Smooth muscle cell (in vitro differentiated cells): ENCODE measurements at regions not wholly inside any gene's neighbourhood (a gene's known extent, or its start where the extent isn't known, plus 50 kb on each side); places are given as distances from the start of the nearest gene placed in this dataset.

Experiments
- DNase-seq: peaks from one replicate; lab custom pipeline; 2025; ENCODE audit not compliant: unreplicated experiment; lab: John Stamatoyannopoulos, UW
- H2AFZ ChIP-seq: fragments of 200-600 bp; sonication (generic); 2 replicates; pipeline ENCODE4 v1.6.0; 2016; ENCODE audit warnings: antibody characterized with exemption, low read depth, mild to moderate bottlenecking
- H3F3A ChIP-seq: fragments of 200-600 bp; sonication (generic); 2 replicates; pipeline ENCODE4 v1.6.0; 2017; ENCODE audit warnings: antibody characterized with exemption, low read depth
- H3K27ac ChIP-seq: fragments of 200-600 bp; sonication (generic); 2 replicates; pipeline ENCODE4 v1.5.1; 2016; ENCODE audit warnings: low read depth, mild to moderate bottlenecking
- H3K27me3 ChIP-seq: fragments of 200-600 bp; sonication (generic); 2 replicates; pipeline ENCODE4 v1.6.1; 2016; ENCODE audit warnings: low read depth, mild to moderate bottlenecking
- H3K36me3 ChIP-seq: fragments of 200-600 bp; sonication (generic); 2 replicates; pipeline ENCODE4 v1.5.1; 2016; ENCODE audit warnings: low read depth
- H3K4me1 ChIP-seq: fragments of 200-600 bp; sonication (generic); 2 replicates; pipeline ENCODE4 v1.5.1; 2016; ENCODE audit warnings: low read depth
- H3K4me2 ChIP-seq: fragments of 200-600 bp; sonication (generic); 2 replicates; pipeline ENCODE4 v1.6.0; 2016; ENCODE audit warnings: mild to moderate bottlenecking
- H3K4me3 ChIP-seq: fragments of 200-600 bp; sonication (generic); 2 replicates; pipeline ENCODE4 v1.5.1; 2016; ENCODE audit warnings: mild to moderate bottlenecking
- H3K79me2 ChIP-seq: fragments of 200-600 bp; sonication (generic); 2 replicates; pipeline ENCODE4 v1.6.0; 2016; ENCODE audit warnings: low read depth, mild to moderate bottlenecking
- H3K9ac ChIP-seq: fragments of 200-600 bp; sonication (generic); 2 replicates; pipeline ENCODE4 v1.6.0; 2016; ENCODE audit warnings: low read depth
- H3K9me3 ChIP-seq: fragments of 200-600 bp; sonication (generic); replicated peaks from 2 replicates; pipeline ENCODE4 v1.5.1; 2016; ENCODE audit warnings: low read depth
- H4K20me1 ChIP-seq: fragments of 200-600 bp; sonication (generic); 2 replicates; pipeline ENCODE4 v1.6.0; 2016; ENCODE audit warnings: low read depth
- CTCF ChIP-seq: fragments of 200-600 bp; sonication (generic); IDR thresholded peaks from 2 replicates; pipeline ENCODE4 v1.5.1; 2017; ENCODE audit warnings: borderline replicate concordance, mild to moderate bottlenecking, antibody characterized with exemption; ENCODE audit not compliant: insufficient read depth, poor library complexity, severe bottlenecking
- WGBS: methylation state at CpG from one replicate; pipeline ENCODE4 v1.1.7; 2016; ENCODE audit warnings: low lambda C conversion rate; 5-methylcytosine and 5-hydroxymethylcytosine counted together

- 82% methylated on average over 1 of the region's 1 CpG for WGBS
Observed at GRCh38 chr12:23259558-23259957, 634.6 kb downstream of the ETNK1 start.

GRCh38 chr12:23262670-23263069 is 637.7 kb downstream of the ETNK1 start:
- H3K4me1 ChIP-seq: no peaks in the 10 kb centered on the region
- no peak for TF ChIP-seq CTCF
- no peaks in the 10 kb centered on the region for H4K20me1 ChIP-seq
- no peaks in the 10 kb centered on the region for H3K9me3 ChIP-seq
- H3K36me3 ChIP-seq: no peaks in the 10 kb centered on the region
- no peak overlapping the region for H3K4me3 ChIP-seq
- H3K4me2 ChIP-seq: no peak overlapping the region
- H3F3A ChIP-seq: no peaks in the 10 kb centered on the region
- H3K9ac ChIP-seq: no peak overlapping the region
- H3K79me2 ChIP-seq: no peaks in the 10 kb centered on the region
- DNase-seq: no peak
- no peaks in the 10 kb centered on the region for H3K27me3 ChIP-seq
- H3K27ac ChIP-seq: no peak overlapping the region
- 87% methylated on average over 4 of the region's 4 CpGs for WGBS
- no peak overlapping the region for H2AFZ ChIP-seq

More at GRCh38 chr12:23259558-23259957, 634.6 kb downstream of the ETNK1 start:
- no peak overlapping the region for H3K9ac ChIP-seq
- H3K4me2 ChIP-seq: no peak overlapping the region
- H2AFZ ChIP-seq: no peak overlapping the region
- no peaks in the 10 kb centered on the region for H3K4me1 ChIP-seq
- no peak overlapping the region for H3K4me3 ChIP-seq
- H3K27me3 ChIP-seq: no peaks in the 10 kb centered on the region
- no peaks in the 10 kb centered on the region for H4K20me1 ChIP-seq
- H3K27ac ChIP-seq: no peak overlapping the region
- H3K9me3 ChIP-seq: no peaks in the 10 kb centered on the region
- no peaks in the 10 kb centered on the region for H3K36me3 ChIP-seq
- no peaks in the 10 kb centered on the region for H3K79me2 ChIP-seq
- DNase-seq: no peak
- H3F3A ChIP-seq: no peaks in the 10 kb centered on the region
- no peak for TF ChIP-seq CTCF

GRCh38 chr12:23277831-23278230 is 652.9 kb downstream of the ETNK1 start:
- Histone ChIP-seq H3K4me1 (no peaks in the 10 kb centered on the region), H3K27me3 (no peaks in the 10 kb centered on the region), H3K4me2 (no peak overlapping the region), H2AFZ (no peak overlapping the region), H3K9me3 (no peaks in the 10 kb centered on the region), H3K79me2 (no peaks in the 10 kb centered on the region), H3F3A (no peaks in the 10 kb centered on the region), H3K4me3 (no peak overlapping the region), H3K27ac (no peak overlapping the region), H3K9ac (no peak overlapping the region), H4K20me1 (no peaks in the 10 kb centered on the region), H3K36me3 (no peaks in the 10 kb centered on the region)
- no peak for DNase-seq
- WGBS: 70% methylated on average over 1 of the region's 1 CpG
- no peak for TF ChIP-seq CTCF

- H3K27me3 ChIP-seq: no peaks in the 10 kb centered on the region
- WGBS: 96% methylated on average over 4 of the region's 4 CpGs
- H3K9ac ChIP-seq: no peak overlapping the region
- H3K9me3 ChIP-seq: no peaks in the 10 kb centered on the region
- H3K27ac ChIP-seq: no peak overlapping the region
- DNase-seq: no peak
- no peak overlapping the region for H2AFZ ChIP-seq
- no peaks in the 10 kb centered on the region for H3K36me3 ChIP-seq
- no peaks in the 10 kb centered on the region for H4K20me1 ChIP-seq
- no peak for TF ChIP-seq CTCF
- H3K4me3 ChIP-seq: no peak overlapping the region
- H3K4me1 ChIP-seq: no peaks in the 10 kb centered on the region
- H3K79me2 ChIP-seq: no peaks in the 10 kb centered on the region
- H3K4me2 ChIP-seq: no peak overlapping the region
- no peaks in the 10 kb centered on the region for H3F3A ChIP-seq
Observed at GRCh38 chr12:23281295-23281694, 656.3 kb downstream of the ETNK1 start.
